ENCODE measurements at regions not wholly inside any gene's neighbourhood (a gene's known extent, or its start where the extent isn't known, plus 50 kb on each side); places are given as distances from the start of the nearest gene placed in this dataset.

DNA sequence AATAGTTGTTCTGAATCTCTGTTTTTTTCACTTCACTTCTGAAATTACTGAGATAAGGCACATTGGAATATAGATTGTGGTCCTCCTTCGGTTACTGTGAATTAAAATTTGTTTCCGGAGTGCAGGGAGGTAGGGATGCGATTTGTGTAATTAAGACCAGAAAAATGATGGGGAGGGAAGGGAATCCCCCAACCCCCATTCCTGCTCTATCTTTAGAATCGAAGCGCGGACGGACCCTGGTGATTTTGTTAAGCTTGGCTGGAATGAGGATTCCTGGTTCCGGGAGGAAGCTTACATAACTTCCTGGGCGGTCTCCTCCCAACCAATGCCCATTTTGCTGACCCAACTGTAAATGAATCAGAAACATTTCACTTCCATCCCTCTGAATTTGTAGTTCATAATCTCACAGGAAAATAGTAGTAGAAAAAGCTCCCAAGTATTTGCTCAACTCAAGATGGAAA lies 220.1 kb upstream of the MSX2 start (continued):
- TF ChIP-seq, protein P1, sequence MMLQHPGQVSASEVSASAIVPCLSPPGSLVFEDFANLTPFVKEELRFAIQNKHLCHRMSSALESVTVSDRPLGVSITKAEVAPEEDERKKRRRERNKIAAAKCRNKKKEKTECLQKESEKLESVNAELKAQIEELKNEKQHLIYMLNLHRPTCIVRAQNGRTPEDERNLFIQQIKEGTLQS (IDR thresholded peaks at IDR 0.05; ENCODE audit: borderline replicate concordance, extremely low read depth, low read depth, low read length): no peak
- TF ChIP-seq ZNF217 (IDR thresholded peaks at IDR 0.05): no peak
- no peak for TF ChIP-seq WRNIP1 (IDR thresholded peaks at IDR 0.05; ENCODE audit: borderline replicate concordance, low read depth, low read length)
- no peak for TF ChIP-seq YBX1 (IDR thresholded peaks at IDR 0.05)
- no peak for TF ChIP-seq POLR2A (IDR thresholded peaks at IDR 0.05; ENCODE audit: low read depth, low read length)

DNA sequence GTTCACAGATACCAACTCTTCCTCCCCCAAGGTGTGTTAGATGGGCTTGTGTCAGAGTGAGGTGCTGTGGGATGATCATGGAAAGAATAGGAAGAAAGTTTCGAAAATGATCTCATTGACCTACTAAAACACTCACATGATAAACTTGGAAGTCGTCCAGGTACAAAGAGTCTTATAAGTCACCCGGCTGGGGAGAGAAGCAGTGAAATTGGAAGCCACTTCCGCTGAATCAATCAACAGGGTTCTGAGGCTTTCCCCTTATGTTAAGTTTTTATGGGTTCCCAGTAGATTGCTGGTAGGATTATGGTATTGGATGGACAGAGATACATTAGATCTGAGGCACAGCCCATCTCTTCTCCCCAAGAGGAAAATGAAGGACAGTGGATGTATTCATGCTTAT lies 218.8 kb upstream of the MSX2 start:
- no peaks in the 10 kb centered on the region for H4K20me1 ChIP-seq (ENCODE audit: control insufficient read depth, insufficient read depth)
- no peak overlapping the region for H3K4me3 ChIP-seq
- in situ Hi-C loops (cut with MboI) (no loop called here), intact Hi-C loops (cut with micrococcal nuclease; ENCODE audit: unreplicated experiment) (no loop called here)
- no peaks in the 10 kb centered on the region; a peak in 1 of 4 replicates for H3K27me3 ChIP-seq (replicated peaks in 1 of 2; ENCODE audit: control insufficient read depth in 2 of 2, insufficient read depth in 2 of 2, low read length in 1 of 2)
- TF ChIP-seq, protein P2, sequence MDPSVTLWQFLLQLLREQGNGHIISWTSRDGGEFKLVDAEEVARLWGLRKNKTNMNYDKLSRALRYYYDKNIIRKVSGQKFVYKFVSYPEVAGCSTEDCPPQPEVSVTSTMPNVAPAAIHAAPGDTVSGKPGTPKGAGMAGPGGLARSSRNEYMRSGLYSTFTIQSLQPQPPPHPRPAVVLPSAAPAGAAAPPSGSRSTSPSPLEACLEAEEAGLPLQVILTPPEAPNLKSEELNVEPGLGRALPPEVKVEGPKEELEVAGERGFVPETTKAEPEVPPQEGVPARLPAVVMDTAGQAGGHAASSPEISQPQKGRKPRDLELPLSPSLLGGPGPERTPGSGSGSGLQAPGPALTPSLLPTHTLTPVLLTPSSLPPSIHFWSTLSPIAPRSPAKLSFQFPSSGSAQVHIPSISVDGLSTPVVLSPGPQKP (IDR thresholded peaks at IDR 0.05; ENCODE audit: low read depth, low read length): no peak
- TF ChIP-seq CREM (IDR thresholded peaks at IDR 0.05; ENCODE audit: low read depth) (no peak), TCF7 (IDR thresholded peaks at IDR 0.05; ENCODE audit: borderline replicate concordance) (no peak), SPI1 (IDR thresholded peaks at IDR 0.05; ENCODE audit: borderline replicate concordance, insufficient read depth, low read depth, low read length) (no peak), SUZ12 (IDR thresholded peaks at IDR 0.05; ENCODE audit: unreplicated experiment) (no peak), SIX5 (IDR thresholded peaks at IDR 0.05; ENCODE audit: low read depth, low read length, severe bottlenecking) (no peak), NR2F1 (conservative IDR thresholded peaks at IDR 0.05) (no peak), CEBPB (IDR thresholded peaks at IDR 0.05; ENCODE audit: borderline replicate concordance in 1 of 2, low read depth in 2 of 2, low read length in 2 of 2) (no peak), CREB1 (IDR thresholded peaks at IDR 0.05; ENCODE audit: low read depth) (no peak), TBL1XR1 (IDR thresholded peaks at IDR 0.05; ENCODE audit: low read depth, low read length) (no peak)
- TF ChIP-seq, protein P3, sequence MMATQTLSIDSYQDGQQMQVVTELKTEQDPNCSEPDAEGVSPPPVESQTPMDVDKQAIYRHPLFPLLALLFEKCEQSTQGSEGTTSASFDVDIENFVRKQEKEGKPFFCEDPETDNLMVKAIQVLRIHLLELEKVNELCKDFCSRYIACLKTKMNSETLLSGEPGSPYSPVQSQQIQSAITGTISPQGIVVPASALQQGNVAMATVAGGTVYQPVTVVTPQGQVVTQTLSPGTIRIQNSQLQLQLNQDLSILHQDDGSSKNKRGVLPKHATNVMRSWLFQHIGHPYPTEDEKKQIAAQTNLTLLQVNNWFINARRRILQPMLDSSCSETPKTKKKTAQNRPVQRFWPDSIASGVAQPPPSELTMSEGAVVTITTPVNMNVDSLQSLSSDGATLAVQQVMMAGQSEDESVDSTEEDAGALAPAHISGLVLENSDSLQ (IDR thresholded peaks at IDR 0.05): no peak
- TF ChIP-seq, protein P4, sequence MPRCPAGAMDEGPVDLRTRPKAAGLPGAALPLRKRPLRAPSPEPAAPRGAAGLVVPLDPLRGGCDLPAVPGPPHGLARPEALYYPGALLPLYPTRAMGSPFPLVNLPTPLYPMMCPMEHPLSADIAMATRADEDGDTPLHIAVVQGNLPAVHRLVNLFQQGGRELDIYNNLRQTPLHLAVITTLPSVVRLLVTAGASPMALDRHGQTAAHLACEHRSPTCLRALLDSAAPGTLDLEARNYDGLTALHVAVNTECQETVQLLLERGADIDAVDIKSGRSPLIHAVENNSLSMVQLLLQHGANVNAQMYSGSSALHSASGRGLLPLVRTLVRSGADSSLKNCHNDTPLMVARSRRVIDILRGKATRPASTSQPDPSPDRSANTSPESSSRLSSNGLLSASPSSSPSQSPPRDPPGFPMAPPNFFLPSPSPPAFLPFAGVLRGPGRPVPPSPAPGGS (IDR thresholded peaks at IDR 0.05; ENCODE audit: borderline replicate concordance, insufficient read depth, low read depth, low read length, poor library complexity, severe bottlenecking): no peak
- TF ChIP-seq, protein P5, sequence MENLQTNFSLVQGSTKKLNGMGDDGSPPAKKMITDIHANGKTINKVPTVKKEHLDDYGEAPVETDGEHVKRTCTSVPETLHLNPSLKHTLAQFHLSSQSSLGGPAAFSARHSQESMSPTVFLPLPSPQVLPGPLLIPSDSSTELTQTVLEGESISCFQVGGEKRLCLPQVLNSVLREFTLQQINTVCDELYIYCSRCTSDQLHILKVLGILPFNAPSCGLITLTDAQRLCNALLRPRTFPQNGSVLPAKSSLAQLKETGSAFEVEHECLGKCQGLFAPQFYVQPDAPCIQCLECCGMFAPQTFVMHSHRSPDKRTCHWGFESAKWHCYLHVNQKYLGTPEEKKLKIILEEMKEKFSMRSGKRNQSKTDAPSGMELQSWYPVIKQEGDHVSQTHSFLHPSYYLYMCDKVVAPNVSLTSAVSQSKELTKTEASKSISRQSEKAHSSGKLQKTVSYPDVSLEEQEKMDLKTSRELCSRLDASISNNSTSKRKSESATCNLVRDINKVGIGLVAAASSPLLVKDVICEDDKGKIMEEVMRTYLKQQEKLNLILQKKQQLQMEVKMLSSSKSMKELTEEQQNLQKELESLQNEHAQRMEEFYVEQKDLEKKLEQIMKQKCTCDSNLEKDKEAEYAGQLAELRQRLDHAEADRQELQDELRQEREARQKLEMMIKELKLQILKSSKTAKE (IDR thresholded peaks at IDR 0.05; ENCODE audit: low read depth, poor library complexity, severe bottlenecking): no peak
- ATAC-seq: no peak
- no peak for FAIRE-seq
- no peaks in the 10 kb centered on the region for H3K79me2 ChIP-seq (ENCODE audit: control insufficient read depth, insufficient read depth, low read length)
- DNase-seq (ENCODE audit: low read depth, low spot score): no peak
- CTCF ChIA-PET: no interaction called here
- BruUV-seq (replicated peaks): no TSS peak
- H3K4me2 ChIP-seq (ENCODE audit: control insufficient read depth, insufficient read depth): no peak overlapping the region
- no peak overlapping the region for H3K27ac ChIP-seq (ENCODE audit: control insufficient read depth, insufficient read depth)
- POLR2A ChIA-PET: no interaction called here
- H2AFZ ChIP-seq (ENCODE audit: control insufficient read depth, low read depth, low read length): no peak overlapping the region
- SMC1A ChIA-PET (ENCODE audit: uncharacterized antibody, unreplicated experiment): no interaction called here
- RAD21 ChIA-PET (ENCODE audit: unreplicated experiment): no interaction called here
- H3K4me1 ChIP-seq (ENCODE audit: control insufficient read depth, insufficient read depth, low read length): no peaks in the 10 kb centered on the region
- no peak overlapping the region for H3K9ac ChIP-seq (ENCODE audit: control insufficient read depth, insufficient read depth, low read length)
- no peaks in the 10 kb centered on the region for H3K36me3 ChIP-seq (ENCODE audit: control insufficient read depth in 2 of 2, insufficient read depth in 2 of 2, low read length in 1 of 2)
- H3K9me3 ChIP-seq (replicated peaks; ENCODE audit: control insufficient read depth, insufficient read depth, low read length): no peaks in the 10 kb centered on the region
- WGBS (ENCODE audit: insufficient coverage, insufficient replicate concordance, low lambda C conversion rate, missing lambda C conversion rate): 25% methylated on average over 4 of the region's 4 CpGs

All from GM12878 (cell line).